KOPT-K1 (cell line): ENCODE measurements at regions not wholly inside any gene's neighbourhood (a gene's known extent, or its start where the extent isn't known, plus 50 kb on each side); places are given as distances from the start of the nearest gene placed in this dataset.

Experiments
- H3K27ac ChIP-seq: fragments of 200-600 bp; sonication (generic); 2 replicates; pipeline ENCODE4 v1.5.1; 2016; ENCODE audit warnings: antibody characterized with exemption, mild to moderate bottlenecking, low read depth, low read length; ENCODE audit not compliant: poor library complexity, severe bottlenecking
- H3K36me3 ChIP-seq: fragments of 200-600 bp; sonication (generic); 2 replicates; pipeline ENCODE4 v1.5.1; 2017; ENCODE audit warnings: antibody characterized with exemption, mild to moderate bottlenecking, low read length, moderate library complexity; ENCODE audit not compliant: insufficient read depth
- H3K9me3 ChIP-seq: fragments of 200-600 bp; sonication (generic); 2 replicates; pipeline ENCODE4 v1.5.1; 2017; ENCODE audit warnings: antibody characterized with exemption, low read length, mild to moderate bottlenecking; ENCODE audit not compliant: insufficient read depth, poor library complexity, severe bottlenecking

GRCh38 chr1:56169856-56170255, 409.5 kb downstream of the PLPP3 start:
- H3K27ac ChIP-seq, result no peak overlapping the region
- no peaks in the 10 kb centered on the region for H3K36me3 ChIP-seq
- H3K9me3 ChIP-seq, result no peaks in the 10 kb centered on the region

DNA sequence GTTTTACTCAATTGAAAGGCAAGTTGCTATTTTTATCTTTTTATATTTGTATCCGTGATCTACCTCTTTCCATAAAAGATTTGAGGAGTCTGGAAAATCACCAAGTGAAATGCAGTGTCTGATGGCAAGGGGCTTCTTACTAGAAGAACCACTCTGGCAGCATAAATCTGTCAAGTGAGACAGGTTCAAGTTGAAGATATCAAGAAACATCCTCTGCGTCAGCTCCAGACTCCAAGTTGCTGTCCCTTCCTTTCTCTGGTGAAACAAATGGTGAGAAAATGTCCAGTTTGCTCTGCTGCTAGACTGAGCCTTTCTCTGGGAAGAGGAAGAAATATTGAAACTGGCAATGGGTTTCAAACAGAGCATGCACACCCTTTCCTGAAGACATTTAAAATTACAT, 411.2 kb downstream of the PLPP3 start:
- no peak overlapping the region for H3K27ac ChIP-seq
- H3K36me3 ChIP-seq, result no peaks in the 10 kb centered on the region

GRCh38 chr1:56167596-56167995, 411.8 kb downstream of the PLPP3 start:
- Histone ChIP-seq H3K27ac (no peak overlapping the region), H3K9me3 (no peaks in the 10 kb centered on the region), H3K36me3 (no peaks in the 10 kb centered on the region)

More for the DNA sequence above, 411.2 kb downstream of the PLPP3 start:
- H3K9me3 ChIP-seq, result no peaks in the 10 kb centered on the region

DNA sequence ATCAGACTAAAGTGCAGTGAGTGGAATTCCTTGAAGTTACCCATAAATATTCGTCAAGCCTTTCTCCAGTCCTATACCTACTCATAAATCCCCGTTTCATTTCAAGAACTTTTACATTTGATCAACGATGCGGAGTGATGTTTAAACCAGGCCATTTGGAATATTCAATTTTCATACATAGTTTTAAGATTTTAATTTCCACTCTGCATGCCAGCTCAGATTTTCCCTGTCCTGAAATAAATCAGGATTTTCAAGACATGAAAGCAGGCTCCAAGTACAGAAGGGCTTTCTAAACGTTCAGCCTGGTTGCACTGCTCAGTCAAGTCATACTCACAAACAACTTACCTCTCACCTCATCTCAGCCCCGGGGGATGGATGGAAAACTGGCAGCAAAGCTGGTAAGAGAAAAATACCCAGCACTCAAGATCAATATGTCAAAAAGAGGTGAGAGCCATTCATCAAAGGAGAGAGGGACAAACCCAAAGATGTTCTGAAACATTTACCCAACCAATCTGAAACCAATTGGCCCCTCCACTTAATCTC, 418.5 kb downstream of the PLPP3 start:
- Histone ChIP-seq H3K9me3 (no peaks in the 10 kb centered on the region), H3K27ac (no peak overlapping the region), H3K36me3 (no peaks in the 10 kb centered on the region)

DNA sequence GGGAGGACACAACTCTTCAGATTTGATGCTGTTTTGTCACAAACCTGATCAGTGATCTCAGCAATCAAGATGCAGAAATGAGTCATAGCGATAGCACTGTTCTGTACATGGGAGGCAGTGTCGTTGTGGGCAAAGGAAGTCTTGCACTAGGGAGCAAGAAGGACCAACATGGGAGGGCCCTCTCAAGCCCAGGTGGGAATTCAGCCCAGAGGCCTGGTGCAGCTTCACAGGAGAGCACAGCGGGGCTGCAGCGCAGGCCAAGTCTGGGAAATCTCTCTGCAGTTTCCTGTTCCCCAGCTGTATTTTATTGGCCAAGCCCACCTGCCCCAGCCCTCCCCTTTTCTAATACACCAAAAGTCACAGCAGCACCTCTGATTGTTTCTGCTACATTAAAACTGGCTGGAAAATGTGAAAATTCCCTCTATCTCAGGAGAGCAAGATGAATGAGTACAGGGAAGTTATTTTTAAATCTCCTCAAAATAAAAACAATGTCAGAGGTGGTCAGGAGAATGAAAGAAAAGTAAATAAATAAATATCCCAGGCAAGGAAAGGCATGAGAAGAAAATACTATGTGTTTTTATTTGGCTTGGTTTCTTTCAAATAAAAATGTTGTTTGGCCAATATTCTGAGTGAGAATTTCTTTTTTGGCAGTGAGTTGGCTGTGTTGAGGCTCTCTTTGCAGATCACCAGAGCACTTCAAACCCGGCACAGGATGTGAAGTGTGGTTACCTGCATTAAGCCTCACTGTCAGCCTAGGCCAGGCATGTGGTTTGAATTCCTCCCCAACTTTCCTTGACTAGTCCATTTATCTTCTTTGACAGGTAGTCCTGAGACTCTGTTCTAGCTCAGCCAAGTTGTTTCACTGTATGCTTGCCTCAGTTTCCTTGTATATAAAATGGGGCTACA, 422.1 kb downstream of the PLPP3 start:
- H3K36me3 ChIP-seq, result no peaks in the 10 kb centered on the region
- peak overlapping the region; percentile 54 for H3K27ac ChIP-seq
- no peaks in the 10 kb centered on the region for H3K9me3 ChIP-seq

DNA sequence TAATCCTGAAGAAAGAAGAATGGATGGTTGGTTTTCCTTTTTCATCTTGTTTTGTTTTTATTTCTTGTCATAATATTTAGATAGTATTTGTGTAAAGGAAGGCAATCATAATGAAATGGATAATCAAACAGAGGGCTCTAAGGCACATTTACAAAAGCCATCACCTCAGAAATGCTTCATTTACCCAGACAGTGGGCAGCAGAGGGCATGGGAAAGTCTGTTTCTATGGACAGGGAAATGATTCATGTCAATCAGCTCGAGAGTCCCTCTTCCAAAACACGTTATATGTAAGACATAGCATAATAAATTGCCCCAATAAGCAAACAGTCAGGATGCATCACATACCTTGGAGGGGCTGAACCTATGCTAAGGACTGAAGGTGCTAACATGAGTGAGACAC, 426.1 kb downstream of the PLPP3 start:
- Histone ChIP-seq H3K36me3 (no peaks in the 10 kb centered on the region), H3K27ac (no peak overlapping the region)

DNA sequence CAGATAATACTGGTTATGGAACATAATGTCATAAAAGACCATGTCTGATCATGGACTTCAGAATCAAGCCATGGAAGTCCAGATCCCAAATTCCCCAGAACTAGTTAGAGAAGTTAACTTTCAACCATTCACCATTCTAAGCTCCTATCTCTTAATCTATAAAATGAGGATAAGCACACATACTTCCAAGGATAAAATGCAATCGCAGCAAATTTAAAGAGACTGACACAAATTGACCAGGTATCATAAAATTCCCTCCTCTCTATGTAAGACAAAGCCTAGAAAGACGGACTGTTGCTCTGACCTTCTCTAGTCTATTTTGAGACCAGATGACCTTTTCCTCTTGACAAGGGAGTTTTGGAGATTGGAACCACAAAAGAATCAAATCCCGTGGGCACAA, 426.7 kb downstream of the PLPP3 start:
- Histone ChIP-seq H3K27ac (no peak overlapping the region), H3K36me3 (no peaks in the 10 kb centered on the region)

More for the DNA sequence above, 426.1 kb downstream of the PLPP3 start:
- no peaks in the 10 kb centered on the region for H3K9me3 ChIP-seq

GRCh38 chr1:56151402-56151801, 428.0 kb downstream of the PLPP3 start:
- H3K36me3 ChIP-seq, result no peaks in the 10 kb centered on the region
- no peak overlapping the region for H3K27ac ChIP-seq
- H3K9me3 ChIP-seq, result no peaks in the 10 kb centered on the region

More for the DNA sequence above, 426.7 kb downstream of the PLPP3 start:
- H3K9me3 ChIP-seq, result no peaks in the 10 kb centered on the region

GRCh38 chr1:56150441-56151215, 428.7 kb downstream of the PLPP3 start:
- no peak overlapping the region for H3K27ac ChIP-seq
- H3K36me3 ChIP-seq, result no peaks in the 10 kb centered on the region
- H3K9me3 ChIP-seq, result no peaks in the 10 kb centered on the region

DNA sequence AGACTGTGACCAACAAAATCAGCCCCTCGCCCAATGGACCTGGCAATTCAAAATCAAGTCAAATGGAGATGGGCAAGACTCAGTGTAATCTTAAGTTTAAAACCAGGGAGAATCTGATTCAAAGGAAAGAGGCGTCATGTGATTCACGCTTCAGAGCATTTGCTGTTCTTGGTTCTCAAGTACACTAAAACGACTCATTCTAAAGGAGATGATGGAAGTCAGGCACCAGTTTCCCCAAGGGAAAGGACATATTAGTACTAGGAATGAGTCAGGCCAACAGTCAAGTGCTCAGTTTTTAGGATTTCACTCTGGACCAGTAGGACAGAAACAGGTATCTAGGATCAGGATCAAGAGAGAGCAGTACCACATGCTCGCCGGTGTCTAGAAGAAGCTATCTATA, 429.6 kb downstream of the PLPP3 start:
- Histone ChIP-seq H3K36me3 (no peaks in the 10 kb centered on the region), H3K9me3 (no peaks in the 10 kb centered on the region), H3K27ac (no peak overlapping the region)

DNA sequence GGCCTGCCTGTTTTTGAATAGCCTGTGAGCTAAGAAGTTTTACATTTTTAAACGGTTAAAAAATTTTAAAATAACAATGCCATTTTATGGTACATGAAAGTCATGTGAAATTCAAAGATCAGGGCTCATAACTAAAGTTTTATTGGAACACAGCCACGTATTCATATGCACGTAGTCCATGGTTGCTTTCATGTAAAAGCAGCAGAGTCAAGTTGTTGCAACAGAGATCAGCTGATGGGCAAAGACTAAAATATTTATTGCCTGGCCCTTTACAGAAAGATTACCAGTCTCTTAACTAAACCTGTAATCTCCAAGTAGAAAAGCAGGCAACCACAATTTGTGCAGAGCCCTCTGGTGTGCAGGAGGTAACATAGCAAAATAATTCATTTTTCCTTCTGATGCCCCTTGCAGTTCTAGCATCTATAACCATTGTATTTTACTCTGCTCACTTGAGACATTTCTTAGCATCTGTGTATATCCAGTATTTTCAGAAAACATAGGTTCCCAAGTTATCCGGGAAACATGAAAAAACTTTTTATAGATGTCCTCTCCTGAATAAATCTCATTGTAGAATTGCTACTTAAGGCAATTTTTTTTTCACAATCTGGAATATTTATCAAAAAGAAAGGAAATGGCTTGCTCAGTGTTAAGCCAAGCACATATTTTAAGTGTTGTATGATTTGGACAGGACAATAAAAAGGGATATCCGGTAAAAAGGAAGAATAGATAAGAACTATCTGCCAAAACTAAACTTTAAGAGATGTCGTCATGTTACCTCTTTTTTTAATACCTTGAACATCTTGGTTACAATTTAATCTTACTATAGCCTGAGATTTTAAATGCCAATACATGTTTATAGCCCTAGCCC, 430.8 kb downstream of the PLPP3 start:
- Histone ChIP-seq H3K9me3 (no peaks in the 10 kb centered on the region), H3K36me3 (no peaks in the 10 kb centered on the region), H3K27ac (no peak overlapping the region)

- H3K9me3 ChIP-seq, result no peaks in the 10 kb centered on the region
Observed at GRCh38 chr1:56147459-56147858, 431.9 kb downstream of the PLPP3 start.

GRCh38 chr1:56147034-56147433, 432.3 kb downstream of the PLPP3 start:
- Histone ChIP-seq H3K36me3 (no peaks in the 10 kb centered on the region), H3K27ac (no peak overlapping the region), H3K9me3 (no peaks in the 10 kb centered on the region)

More at GRCh38 chr1:56147459-56147858, 431.9 kb downstream of the PLPP3 start:
- H3K36me3 ChIP-seq, result no peaks in the 10 kb centered on the region
- H3K27ac ChIP-seq, result no peak overlapping the region

DNA sequence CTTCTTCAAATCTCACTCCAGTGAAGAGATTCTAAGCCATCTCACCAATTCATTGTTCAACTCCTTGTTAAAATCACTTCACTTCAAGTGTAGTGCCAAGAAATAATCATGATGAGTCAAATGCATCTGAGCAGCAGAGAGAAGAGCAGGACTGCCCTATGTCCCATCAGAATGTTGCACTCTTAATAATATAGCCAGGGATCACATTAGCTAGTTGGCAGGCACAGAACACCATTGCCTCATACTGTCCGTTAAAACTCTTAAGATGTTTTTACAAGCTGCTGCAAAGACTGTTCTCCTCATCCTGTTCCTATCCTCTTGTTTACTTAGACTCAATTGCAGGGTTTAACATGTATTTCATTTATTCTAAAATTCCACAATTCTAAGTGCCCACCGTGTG, 432.9 kb downstream of the PLPP3 start:
- no peak overlapping the region for H3K27ac ChIP-seq
- no peaks in the 10 kb centered on the region for H3K36me3 ChIP-seq
- H3K9me3 ChIP-seq, result no peaks in the 10 kb centered on the region
